HG02642 (cell line): ENCODE measurements at regions not wholly inside any gene's neighbourhood (a gene's known extent, or its start where the extent isn't known, plus 50 kb on each side); places are given as distances from the start of the nearest gene placed in this dataset.
"Not testable (repeated sequence)": the region's sequence is repeated elsewhere in the genome, so short reads cannot be mapped to it uniquely, and the experiment has no call there.

Experiments used
- ATAC-seq: cut with Tn5 transposase; IDR thresholded peaks from one replicate; pipeline ENCODE4 v1.9.1; 2021; ENCODE audit warnings: mild to moderate bottlenecking; ENCODE audit not compliant: unreplicated experiment, poor library complexity

- no peak for ATAC-seq
These were observed 745.9 kb upstream of the CCDC179 start for GRCh38 chr11:23606191-23606590.

DNA sequence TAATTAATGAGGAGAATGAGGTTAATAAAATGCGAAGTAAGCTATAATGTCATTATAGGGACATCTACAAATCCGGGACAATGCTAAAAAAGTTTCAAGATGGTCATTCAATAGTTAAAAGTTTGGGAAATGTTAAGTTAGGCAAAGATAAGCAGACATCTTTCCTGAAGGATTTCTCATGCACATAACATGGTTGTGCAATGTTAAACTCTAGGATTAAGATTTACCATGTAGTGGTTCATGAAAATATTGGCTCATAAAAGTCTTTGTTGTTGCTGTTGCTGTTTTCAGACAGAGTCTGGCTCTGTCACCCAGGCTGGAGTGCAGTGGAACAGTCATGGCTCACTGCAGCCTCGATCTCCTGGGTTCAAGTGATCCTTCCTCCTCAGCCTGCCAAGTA, 751.5 kb upstream of the CCDC179 start:
- no peak for ATAC-seq

DNA sequence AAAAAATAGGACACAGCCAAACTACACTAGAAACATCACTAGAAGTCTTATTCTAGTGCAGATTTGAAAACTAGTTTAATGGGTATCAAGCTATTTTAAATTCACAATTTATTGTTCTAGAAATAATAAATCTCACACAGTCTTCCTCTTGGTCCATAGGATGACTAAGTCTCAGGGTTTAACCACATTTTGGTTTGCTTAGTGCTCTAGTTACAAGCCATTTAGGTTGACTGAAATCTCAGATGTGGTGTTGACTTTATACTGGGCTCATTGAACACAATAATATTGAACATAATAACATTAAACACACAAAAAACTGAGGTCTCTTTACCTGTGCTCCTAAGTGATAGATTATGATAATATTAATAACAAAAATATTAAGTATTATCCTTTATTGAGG, 760.3 kb upstream of the CCDC179 start:
- ATAC-seq, result no peak

DNA sequence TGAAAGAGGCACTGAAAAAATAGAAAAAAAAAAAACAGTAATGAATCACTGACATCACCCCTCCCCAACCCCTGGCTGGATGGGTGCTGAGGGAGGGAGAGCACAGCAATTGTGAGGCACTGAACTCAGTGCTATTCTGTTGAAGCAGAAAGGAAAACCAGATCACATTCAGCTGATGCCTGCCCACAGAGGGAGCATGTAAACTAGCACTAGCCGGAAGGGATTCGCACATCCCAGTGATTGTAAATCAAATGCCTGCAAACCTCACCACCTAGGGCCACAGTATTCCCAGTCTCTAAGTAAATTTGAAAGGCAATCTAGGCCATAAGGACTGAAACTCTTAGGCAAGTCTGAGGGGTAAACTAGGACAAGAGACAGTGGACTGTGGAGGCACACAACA, 772.0 kb upstream of the CCDC179 start:
- ATAC-seq, result no peak

DNA sequence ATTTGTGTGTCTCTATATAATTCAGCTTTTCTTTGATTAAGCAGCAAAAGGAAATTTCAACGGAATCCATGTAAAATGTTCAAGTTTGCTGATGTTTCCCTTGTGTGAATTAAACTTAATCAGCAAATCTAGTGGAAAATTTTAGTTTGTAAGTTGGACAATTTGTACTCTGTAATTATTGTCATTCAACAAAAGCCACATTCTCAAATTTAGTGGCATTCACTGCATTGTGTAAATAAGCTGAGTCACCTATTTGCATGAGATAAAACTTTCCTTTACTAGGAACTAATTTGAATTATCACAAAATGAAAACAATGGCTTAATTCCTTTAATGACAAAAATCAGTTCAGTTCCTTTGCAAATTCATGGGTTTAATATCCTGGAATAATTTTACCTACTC, 784.2 kb upstream of the CCDC179 start:
- ATAC-seq, result no peak

DNA sequence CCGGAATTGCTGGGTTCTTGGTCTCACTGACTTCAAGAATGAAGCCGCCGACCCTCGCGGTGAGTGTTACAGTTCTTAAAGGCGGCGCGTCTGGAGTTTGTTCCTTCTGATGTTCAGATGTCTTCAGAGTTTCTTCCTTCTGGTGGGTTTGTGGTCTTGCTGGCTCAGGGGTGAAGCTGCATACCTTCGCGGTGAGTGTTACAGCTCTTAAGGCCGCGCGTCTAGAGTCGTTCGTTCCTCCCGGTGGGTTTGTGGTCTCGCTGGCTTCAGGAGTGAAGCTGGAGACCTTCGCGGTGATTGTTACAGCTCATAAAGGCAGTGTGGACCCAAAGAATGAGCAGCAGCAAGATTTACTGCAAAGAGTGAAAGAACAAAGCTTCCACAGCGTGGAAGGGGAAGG, 792.1 kb upstream of the CCDC179 start:
- ATAC-seq, result not testable (repeated sequence)

DNA sequence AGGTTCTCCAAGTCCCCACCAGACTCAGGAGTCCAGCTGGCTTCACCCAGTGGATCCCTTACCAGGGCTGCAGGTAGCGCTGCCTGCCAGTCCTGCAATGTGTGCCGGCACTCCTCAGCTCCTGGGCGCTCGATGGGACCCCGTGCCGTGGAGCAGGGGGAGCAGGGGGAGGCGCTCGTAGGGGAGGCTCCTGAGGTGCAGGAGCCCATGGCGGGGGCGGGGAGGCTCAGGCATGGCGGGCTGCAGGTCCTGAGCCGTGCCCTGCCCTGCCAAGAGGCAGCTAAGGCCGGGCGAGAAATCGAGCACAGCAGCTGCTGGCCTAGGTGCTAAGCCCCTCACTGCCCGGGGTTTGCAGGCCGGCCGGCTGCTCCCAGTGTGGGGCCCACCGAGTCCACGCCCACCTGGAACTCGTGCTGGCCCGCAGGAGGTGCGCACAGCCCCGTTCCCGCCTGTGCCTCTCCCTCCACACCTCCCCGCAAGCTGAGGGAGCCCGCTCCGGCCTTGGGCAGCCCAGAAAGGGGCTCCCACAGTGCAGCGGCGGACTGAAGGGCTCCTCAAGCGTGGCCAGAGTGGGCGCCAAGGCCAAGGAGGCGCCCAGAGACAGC, 792.9 kb upstream of the CCDC179 start:
- no peak for ATAC-seq

DNA sequence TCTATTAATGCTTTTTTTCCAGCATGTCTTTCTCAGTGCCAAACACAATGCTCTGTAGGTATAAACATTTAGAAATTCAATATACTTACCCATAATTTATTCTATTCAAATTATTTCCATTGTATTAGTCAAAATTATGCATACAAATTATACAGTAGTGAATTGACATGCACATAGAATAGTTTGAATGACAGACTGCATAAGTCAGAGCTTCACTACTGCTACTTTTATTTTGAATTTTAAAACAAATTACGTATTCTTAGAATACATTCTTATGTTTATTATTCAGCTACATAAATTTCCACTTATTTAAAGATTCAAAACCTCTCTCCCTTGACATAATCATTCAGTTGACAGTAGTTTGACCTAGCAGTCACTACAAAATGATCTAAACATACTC, 808.0 kb upstream of the CCDC179 start:
- ATAC-seq, result no peak

- no peak for ATAC-seq
These were observed 813.1 kb upstream of the CCDC179 start for GRCh38 chr11:23673366-23673765.

- ATAC-seq, result no peak
These were observed 814.6 kb upstream of the CCDC179 start for GRCh38 chr11:23674866-23675265.

DNA sequence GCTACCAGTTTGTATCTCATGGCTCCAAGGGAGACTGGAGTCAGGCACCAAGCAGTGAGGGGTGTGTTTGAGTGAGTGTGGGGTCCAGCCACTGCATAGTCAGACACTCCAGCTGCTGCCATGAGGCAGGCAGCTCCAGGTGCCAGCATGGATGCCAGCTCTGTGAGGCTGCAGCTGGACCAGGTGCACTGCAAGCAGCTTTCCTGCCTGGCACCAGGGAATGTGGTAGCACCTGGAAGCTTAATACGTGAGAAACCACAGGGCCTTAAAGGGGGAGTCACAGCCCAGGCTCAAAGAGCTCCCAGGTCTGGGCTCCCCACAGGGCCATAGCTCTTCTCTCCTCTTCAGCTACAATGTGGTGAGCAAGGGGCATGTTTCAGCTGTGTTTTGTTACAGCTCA, 817.8 kb upstream of the LUZP2 start:
- ATAC-seq, result no peak

- ATAC-seq, result no peak
These were observed 816.9 kb upstream of the LUZP2 start for GRCh38 chr11:23679981-23680380.

GRCh38 chr11:23680488-23681230, 816.2 kb upstream of the LUZP2 start:
- ATAC-seq, result no peak

- no peak for ATAC-seq
These were observed 812.2 kb upstream of the LUZP2 start for GRCh38 chr11:23684701-23685100.

DNA sequence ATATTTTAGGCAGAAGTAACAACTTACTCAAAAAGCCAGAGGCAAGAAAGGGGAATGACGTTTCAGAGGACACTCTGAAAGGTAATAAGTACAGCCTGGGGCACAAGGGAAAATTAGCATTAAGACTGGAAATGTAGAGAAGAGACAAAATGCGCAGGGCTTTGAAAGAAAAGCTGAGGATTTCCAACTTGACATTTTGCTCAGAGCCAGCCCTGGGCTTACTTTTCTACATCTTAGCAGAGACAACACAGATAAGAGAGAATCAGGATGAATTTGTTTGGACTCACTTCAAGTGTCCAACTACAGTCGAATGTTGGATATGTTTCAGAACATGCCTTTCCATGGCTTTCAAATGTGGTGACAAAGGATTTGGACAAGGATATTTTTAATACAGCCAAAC, 808.9 kb upstream of the LUZP2 start:
- ATAC-seq, result no peak

GRCh38 chr11:23688411-23688810, 808.4 kb upstream of the LUZP2 start:
- ATAC-seq, result no peak

DNA sequence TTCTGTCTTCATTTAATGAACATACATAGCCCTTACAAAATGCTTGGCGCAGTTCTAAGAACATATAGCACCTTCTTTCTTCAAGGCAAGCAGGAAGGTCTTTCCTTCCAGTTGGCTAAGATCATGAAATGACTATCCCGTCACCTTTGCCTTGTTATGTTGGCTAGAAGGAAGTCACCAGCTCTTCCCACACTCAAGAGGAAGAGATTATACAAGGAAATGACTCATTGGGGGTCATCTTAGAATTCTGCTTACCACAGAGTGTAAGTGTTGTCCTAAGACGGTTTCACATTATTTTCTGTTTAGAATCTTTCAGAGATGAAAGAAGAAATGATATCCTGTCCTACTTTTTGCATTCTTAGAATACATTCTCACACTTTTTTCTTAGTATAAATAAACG, 808.0 kb upstream of the LUZP2 start:
- ATAC-seq, result no peak

- no peak for ATAC-seq
These were observed 800.0 kb upstream of the LUZP2 start for GRCh38 chr11:23696688-23697415.

GRCh38 chr11:23704183-23704582, 792.7 kb upstream of the LUZP2 start:
- no peak for ATAC-seq

- ATAC-seq, result no peak
These were observed 784.9 kb upstream of the LUZP2 start for GRCh38 chr11:23711981-23712380.

- no peak for ATAC-seq
These were observed 777.8 kb upstream of the LUZP2 start for GRCh38 chr11:23719016-23719415.

GRCh38 chr11:23723861-23724260, 773.0 kb upstream of the LUZP2 start:
- no peak for ATAC-seq
